HG02943 (cell line): ENCODE measurements at regions not wholly inside any gene's neighbourhood (a gene's known extent, or its start where the extent isn't known, plus 50 kb on each side); places are given as distances from the start of the nearest gene placed in this dataset.
"Not testable (repeated sequence)": the region's sequence is repeated elsewhere in the genome, so short reads cannot be mapped to it uniquely, and the experiment has no call there.

Experiments
- ATAC-seq: cut with Tn5 transposase; IDR thresholded peaks from one replicate; pipeline ENCODE4 v1.9.1; 2021; ENCODE audit warnings: mild to moderate bottlenecking, low read depth, moderate library complexity; ENCODE audit not compliant: unreplicated experiment

GRCh38 chrX:122115604-122116003 lies 1068.2 kb downstream of the GLUD2 start:
- no peak for ATAC-seq

- ATAC-seq = no peak
Measured at GRCh38 chrX:122119361-122119760, 1064.7 kb upstream of the GRIA3 start.

GRCh38 chrX:122122274-122122673 lies 1061.8 kb upstream of the GRIA3 start:
- ATAC-seq = no peak

GRCh38 chrX:122133478-122133877 lies 1050.6 kb upstream of the GRIA3 start:
- ATAC-seq = no peak

- no peak for ATAC-seq
Measured at GRCh38 chrX:122134291-122134690, 1049.8 kb upstream of the GRIA3 start.

DNA sequence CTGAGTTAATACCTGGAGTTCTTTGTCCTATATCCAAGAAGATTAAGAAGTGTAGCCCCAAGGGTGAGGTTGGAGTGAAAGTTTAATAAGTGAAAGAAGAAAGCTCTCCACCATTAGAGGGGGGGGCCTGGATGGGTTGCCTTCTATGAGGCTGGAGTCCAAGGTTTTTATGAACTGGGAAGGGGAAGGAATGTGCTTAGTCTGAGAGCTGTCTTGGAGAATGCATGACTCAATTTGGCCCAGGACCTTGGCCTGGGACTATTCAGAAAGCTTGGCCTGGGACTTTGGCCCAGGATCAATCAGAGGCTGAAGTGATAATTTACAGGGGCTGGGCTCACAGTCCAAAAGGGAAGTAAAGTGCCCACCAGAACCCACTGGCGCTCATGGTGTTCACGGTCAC lies 1049.0 kb upstream of the GRIA3 start:
- no peak for ATAC-seq

GRCh38 chrX:122140219-122140618 lies 1043.9 kb upstream of the GRIA3 start:
- ATAC-seq = not testable (repeated sequence)

DNA sequence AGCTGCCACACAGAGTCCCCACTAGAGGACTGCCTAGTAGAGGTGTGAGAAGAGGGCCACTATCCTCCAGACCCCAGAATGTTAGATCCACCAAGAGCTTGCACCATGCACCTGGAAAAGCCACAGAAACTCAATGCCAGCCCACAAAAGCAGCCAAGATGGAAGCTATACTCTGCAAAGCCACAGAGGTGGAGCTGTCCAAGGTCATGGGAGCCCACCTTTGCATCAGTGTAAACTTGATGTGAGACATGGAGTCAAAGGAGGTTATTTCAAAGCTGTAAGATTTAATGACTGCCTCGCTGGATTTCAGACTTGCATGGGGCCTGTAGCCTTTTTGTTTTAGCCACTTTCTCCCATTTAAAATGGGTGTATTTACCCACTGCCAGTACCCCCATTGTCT lies 1030.1 kb upstream of the GRIA3 start:
- ATAC-seq = no peak

DNA sequence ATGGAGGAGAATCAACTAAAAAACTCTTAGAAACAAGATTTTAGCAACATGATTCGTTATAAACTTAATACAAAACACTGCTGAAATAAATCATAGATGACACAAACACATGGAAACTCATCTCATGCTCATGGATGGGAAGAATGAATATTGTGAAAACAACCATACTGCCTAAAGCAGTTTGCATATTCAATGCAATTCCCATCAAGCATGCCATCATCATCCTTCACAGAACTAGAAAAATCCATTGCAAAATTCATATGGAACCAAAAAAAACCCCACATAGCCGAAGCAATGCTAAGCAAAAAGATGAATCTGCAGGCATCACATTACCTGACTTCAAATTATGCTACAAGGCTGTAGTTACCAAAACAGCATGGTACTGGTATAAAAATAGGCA lies 1015.8 kb upstream of the GRIA3 start:
- no peak for ATAC-seq

- no peak for ATAC-seq
Measured at GRCh38 chrX:122184791-122185190, 999.3 kb upstream of the GRIA3 start.

DNA sequence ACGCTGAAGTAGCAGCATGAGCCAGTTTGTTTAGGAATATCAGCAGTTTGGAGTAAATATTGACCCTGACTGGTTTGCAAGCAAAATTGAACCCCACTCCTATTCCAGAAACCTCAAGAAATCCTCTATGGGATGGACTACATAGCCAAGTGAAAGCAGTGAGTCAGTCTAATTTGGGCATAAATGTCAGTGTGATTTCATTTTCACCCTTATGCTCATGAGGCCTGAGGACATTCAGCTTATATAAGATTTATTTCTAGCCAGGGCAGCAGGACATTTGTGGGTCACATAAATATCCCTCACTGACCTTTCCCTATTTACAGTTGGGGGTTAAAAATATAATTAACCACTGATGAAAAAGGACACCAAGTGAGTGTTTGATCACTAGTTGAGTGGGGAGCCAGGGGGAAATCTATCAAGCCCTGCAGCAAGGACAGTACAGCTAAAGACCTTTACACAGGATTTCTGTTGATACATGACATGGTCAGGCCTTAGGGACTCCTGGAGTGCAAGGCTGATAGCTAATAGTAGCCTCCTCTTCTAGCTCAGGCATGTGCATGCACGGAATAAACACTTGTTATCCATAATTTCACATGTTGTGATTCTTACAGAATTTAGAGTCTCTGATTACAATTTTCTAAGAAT lies 996.9 kb upstream of the GRIA3 start:
- no peak for ATAC-seq

DNA sequence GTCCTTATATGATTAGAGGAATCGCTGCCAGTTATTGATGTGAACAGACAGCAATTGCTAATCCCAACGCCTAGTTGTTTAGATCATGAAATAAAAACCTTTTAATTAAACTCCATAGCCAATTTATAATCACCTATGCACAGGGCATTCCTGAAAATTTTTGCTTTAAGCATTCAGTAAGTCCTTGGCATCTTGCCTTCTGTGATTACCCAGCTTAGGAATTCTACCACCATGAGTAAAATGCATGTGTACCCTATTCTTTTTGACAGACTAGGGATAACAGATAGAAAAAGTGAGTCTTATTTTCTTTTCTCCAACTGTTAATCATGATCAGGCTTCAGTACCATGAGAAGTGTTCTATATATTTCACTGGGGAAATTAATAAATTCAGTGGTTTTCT lies 995.3 kb upstream of the GRIA3 start:
- ATAC-seq = no peak

- ATAC-seq = no peak
Measured at GRCh38 chrX:122196343-122196742, 987.7 kb upstream of the GRIA3 start.

DNA sequence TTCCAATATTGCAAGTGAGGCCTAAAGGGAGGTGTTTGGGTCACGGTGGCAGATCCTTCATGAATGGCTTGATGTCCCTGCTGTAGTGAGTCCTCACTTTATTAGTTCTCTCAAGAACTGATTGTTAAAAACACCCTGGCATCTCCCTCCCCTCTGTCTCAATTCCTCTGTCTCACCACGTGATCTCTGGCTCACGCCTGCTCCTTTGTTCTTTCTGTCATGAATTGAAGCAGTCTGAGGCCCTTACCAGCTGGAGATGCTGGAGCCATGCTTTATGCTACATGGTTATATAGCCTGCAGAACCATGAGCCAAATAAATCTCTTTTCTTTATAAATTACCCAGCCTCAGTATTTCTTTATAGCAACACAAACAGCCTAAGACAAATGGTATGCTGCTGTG lies 980.7 kb upstream of the GRIA3 start:
- no peak for ATAC-seq

DNA sequence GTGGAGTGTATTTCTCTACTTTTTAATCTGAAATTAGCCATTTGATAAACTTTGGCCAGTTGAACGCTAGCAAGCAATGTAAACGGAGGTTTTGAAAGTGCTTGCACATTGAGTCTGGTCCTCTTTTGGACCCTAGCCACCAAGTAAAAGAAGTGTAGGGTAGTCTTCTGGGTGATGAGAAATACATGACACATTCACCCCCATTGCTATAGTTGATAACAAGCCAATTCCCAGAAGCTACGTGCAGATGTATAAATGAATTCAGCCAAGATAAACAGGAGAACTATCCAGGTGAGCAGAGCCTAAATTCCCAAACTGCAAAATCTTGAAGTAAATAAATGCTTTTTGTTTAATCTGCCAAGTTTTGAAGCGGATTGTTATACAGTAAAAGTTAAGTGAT lies 965.4 kb upstream of the GRIA3 start:
- ATAC-seq = no peak

- ATAC-seq = no peak
Measured at GRCh38 chrX:122219226-122219625, 964.9 kb upstream of the GRIA3 start.

GRCh38 chrX:122219735-122220134 lies 964.3 kb upstream of the GRIA3 start:
- no peak for ATAC-seq

DNA sequence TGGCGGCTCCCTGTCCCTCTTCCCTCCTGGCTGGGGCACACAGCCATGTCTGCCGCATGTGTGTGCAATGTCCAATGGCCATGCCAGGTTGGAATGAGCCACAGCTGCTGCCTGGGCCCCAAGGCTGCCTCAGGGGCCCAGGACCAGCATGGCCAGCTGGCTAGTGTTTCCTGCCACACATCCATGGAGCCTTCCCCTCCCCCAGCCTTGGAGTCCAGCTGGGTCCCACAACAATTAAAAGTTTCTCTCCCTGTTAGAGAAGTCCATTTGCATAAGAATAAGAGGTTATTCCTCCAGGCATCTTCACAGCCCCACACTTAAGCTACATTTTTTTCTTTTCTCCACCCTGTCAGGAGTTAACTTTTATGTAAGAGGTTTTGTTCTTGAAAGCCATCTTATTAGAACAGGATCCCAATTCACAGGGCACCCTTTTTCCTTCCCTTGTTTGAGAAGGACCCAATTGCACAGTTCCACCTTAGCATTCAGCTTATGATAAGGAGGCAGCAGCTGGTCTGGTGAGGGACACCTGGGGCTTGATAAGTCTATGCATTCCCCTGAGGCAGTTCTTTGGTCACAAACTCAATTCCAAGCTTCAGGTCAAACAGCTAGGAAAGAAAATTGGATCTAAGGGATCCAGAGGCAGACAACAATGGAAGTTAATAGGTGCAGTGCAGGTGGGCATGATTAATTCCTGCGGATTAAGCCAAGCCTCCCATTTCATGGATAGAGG lies 963.3 kb upstream of the GRIA3 start:
- no peak for ATAC-seq

DNA sequence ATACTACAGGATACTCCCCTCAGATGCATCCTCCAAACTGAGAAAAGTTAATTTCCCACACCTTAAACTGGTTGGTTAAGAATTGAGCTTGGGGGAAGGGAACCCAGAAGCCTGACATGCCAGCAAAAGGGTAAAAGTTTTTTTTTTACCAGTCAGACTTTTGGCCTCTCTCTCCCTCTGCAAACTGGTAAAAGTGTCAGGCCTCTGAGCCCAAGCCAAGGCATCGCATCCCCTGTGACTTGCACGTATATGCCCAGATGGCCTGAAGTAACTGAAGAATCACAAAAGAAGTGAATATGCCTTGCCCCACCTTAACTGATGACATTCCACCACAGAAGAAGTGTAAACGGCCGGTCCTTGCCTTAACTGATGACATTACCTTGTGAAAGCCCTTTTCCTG lies 962.3 kb upstream of the GRIA3 start:
- not testable (repeated sequence) for ATAC-seq

DNA sequence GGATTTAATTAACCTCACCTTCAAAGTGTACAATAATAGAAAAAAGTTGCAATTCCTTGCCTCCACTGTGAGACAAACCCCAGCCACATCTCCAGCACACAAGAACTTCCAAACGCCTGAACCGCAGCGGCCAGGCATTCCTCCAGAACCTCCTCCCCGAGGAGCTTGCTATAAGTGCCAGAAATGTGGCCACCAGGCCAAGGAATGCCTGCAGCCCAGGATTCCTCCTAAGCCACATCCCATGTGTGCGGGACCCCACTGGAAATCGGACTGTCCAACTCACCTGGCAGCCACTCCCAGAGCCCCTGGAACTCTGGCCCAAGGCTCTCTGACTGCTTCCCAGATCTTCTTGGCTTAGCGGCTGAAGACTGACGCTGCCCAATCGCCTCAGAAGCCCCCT lies 959.9 kb upstream of the GRIA3 start:
- ATAC-seq = not testable (repeated sequence)

DNA sequence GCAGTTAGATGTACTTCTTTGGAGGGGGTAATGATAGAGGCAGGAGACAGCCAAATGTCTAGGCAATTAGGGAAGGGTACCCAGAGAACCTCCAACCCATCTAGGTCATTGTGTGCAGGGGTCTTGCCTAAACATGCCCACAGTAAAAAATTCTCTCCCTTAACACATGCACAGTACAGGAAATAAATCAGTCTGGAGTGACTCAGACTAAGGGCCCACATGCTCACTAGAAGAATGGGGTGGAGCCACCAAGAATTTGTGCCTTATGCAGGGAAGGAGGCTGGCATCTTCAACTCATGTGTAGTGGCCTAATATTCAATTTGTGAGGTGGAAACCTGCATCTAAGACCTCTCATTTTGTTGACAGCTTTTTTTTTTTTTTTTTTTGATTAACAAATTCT lies 945.3 kb upstream of the GRIA3 start:
- ATAC-seq = no peak

- no peak for ATAC-seq
Measured at GRCh38 chrX:122241959-122242358, 942.1 kb upstream of the GRIA3 start.
